Neural cell (in vitro differentiated cells): ENCODE measurements at regions not wholly inside any gene's neighbourhood (a gene's known extent, or its start where the extent isn't known, plus 50 kb on each side); places are given as distances from the start of the nearest gene placed in this dataset.

Experiments
- EP300 ChIP-seq: fragments of 450-650 bp; conservative IDR thresholded peaks from 2 replicates; pipeline ENCODE4 v1.6.1; 2014; ENCODE audit warnings: antibody characterized with exemption, mild to moderate bottlenecking, moderate library complexity; ENCODE audit not compliant: poor library complexity, severe bottlenecking
- EZH2 ChIP-seq: fragments of 200-600, 300-800 bp; shearing (Covaris generic), sonication (generic); IDR thresholded peaks from 2 replicates; pipeline ENCODE4 v1.6.1; 2014; ENCODE audit warnings: antibody characterized with exemption, low read length, borderline replicate concordance, mild to moderate bottlenecking; ENCODE audit not compliant: insufficient read depth, poor library complexity, severe bottlenecking
- POLR2AphosphoS5 ChIP-seq: IDR thresholded peaks from 2 replicates; pipeline ENCODE4 v1.6.1; 2012
- TF ChIP-seq, protein P1 (sequence below): IDR thresholded peaks from 2 replicates; pipeline ENCODE4 v1.6.1; 2012; ENCODE audit warnings: borderline replicate concordance
- TF ChIP-seq, protein P2 (sequence below): fragments of 450-650 bp; IDR thresholded peaks from 2 replicates; pipeline ENCODE4 v1.5.1; 2014; ENCODE audit warnings: antibody characterized with exemption, mild to moderate bottlenecking, moderate library complexity; ENCODE audit not compliant: poor library complexity, severe bottlenecking

DNA sequence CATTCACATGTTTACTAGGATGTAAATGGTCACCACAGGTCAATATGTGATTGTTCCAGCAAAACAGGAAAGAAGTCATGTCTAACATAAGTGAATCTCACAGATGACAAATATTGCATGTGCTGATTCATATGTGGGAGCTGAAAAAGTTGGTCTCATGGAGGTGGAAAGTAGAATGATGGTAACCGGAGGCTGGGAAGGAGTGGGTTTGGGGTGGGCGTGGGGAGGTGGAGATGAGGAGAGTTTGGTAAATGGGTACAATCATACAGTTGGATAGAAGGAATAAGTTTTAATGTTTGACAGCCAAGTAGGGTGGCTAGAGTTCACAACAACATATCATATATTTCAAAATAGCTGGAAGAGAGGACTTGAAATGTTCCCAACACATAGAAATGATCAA is 83.8 kb upstream of the RANBP3L start:
- TF ChIP-seq EZH2 (no peak), POLR2AphosphoS5 (no peak), EP300 (no peak)
- TF ChIP-seq, protein P1, sequence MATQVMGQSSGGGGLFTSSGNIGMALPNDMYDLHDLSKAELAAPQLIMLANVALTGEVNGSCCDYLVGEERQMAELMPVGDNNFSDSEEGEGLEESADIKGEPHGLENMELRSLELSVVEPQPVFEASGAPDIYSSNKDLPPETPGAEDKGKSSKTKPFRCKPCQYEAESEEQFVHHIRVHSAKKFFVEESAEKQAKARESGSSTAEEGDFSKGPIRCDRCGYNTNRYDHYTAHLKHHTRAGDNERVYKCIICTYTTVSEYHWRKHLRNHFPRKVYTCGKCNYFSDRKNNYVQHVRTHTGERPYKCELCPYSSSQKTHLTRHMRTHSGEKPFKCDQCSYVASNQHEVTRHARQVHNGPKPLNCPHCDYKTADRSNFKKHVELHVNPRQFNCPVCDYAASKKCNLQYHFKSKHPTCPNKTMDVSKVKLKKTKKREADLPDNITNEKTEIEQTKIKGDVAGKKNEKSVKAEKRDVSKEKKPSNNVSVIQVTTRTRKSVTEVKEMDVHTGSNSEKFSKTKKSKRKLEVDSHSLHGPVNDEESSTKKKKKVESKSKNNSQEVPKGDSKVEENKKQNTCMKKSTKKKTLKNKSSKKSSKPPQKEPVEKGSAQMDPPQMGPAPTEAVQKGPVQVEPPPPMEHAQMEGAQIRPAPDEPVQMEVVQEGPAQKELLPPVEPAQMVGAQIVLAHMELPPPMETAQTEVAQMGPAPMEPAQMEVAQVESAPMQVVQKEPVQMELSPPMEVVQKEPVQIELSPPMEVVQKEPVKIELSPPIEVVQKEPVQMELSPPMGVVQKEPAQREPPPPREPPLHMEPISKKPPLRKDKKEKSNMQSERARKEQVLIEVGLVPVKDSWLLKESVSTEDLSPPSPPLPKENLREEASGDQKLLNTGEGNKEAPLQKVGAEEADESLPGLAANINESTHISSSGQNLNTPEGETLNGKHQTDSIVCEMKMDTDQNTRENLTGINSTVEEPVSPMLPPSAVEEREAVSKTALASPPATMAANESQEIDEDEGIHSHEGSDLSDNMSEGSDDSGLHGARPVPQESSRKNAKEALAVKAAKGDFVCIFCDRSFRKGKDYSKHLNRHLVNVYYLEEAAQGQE: no peak
- TF ChIP-seq, protein P2, sequence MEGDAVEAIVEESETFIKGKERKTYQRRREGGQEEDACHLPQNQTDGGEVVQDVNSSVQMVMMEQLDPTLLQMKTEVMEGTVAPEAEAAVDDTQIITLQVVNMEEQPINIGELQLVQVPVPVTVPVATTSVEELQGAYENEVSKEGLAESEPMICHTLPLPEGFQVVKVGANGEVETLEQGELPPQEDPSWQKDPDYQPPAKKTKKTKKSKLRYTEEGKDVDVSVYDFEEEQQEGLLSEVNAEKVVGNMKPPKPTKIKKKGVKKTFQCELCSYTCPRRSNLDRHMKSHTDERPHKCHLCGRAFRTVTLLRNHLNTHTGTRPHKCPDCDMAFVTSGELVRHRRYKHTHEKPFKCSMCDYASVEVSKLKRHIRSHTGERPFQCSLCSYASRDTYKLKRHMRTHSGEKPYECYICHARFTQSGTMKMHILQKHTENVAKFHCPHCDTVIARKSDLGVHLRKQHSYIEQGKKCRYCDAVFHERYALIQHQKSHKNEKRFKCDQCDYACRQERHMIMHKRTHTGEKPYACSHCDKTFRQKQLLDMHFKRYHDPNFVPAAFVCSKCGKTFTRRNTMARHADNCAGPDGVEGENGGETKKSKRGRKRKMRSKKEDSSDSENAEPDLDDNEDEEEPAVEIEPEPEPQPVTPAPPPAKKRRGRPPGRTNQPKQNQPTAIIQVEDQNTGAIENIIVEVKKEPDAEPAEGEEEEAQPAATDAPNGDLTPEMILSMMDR: no peak
